Fibroblast of skin of scalp (primary cell): ENCODE measurements at regions not wholly inside any gene's neighbourhood (a gene's known extent, or its start where the extent isn't known, plus 50 kb on each side); places are given as distances from the start of the nearest gene placed in this dataset.
"Not testable (repeated sequence)": the region's sequence is repeated elsewhere in the genome, so short reads cannot be mapped to it uniquely, and the experiment has no call there.

Experiments used
- DNase-seq: peaks from one replicate; pipeline ENCODE4 v3.0.0-alpha.2; 2013

DNA sequence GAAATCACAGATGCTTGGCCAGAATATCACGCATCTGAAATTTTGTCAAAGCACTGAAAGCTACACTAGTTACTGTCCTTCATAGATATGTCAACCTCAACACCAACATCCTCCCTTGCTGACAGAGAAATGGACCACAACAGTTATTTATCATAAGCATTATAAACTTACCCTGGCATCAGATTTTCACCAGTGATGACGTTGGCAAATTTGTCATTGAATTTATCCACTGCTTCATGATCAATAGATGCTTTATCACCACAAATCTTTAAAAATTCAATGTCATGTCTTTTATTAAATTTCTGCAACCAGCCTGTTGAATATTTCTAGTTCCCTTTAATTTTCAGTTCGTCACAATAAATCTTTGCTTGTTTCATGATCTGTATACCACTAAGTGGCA lies 205.7 kb downstream of the GJA1 start:
- no peak for DNase-seq

DNA sequence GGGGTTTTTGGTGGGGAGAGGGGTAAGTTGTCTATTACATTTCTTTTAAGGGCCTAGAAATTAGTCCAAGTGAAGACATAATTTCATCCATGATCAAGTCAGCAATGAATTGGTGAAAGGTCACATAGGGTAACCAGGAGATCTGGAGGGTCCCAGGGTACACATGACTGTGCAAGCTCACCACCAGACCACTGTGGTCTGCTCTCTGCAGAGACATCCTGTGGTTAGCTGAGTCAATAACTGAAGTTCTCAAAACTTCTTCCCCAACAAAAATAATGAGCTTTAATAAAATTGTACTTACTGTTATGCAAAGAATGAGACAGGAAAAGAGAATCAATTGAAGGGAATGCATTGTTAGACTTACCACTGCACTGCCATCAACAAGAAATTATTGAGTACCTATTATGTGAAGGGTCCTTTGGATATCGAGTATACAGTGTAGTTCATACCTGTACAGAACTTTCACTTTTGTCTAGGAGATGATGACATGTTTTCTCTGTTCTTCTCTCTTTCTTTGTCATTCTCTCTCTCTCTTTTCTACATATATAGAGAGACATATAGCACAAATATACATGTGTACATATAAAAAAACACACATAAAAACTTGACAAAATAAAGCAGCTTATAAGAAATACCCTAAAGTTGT lies 209.8 kb downstream of the GJA1 start:
- DNase-seq = peak; percentile 80

DNA sequence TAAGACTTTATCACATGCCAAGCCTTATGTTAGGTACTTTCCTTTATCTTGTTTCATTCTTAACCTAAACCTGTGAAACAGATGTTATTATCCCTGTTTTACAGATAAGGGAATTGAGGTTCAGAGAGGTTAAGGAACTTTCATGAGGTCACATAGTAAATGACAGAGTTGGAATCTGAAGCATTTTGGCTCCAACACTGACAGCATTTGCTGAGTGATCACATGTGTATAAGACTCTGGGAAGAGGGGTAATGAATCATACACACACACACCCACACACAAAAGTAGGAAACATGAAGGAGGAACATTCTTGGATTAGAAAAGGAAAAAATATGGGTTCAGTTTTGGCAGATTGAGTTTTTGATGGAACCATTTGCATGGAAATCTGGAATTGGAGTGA lies 212.5 kb downstream of the GJA1 start:
- peak; percentile 82 for DNase-seq

DNA sequence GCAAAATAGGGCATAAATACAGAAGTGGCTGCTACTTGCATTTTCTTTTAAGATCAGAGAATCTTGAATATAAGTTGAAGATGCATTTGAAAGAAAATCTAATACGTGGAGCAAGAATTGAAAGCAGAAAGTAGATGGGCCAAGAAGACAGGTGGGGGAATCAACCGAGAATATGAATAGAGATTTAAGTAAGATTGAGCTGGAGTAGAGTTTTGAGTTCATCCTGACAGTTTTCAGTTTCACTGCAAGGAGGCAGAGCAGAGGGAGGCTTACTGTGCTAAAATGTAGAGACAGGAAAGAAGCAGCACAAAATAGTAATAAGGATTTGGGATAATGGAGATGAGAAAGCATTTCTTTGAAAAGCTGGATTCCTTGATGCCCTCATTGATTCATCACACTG lies 214.5 kb downstream of the GJA1 start:
- no peak for DNase-seq

DNA sequence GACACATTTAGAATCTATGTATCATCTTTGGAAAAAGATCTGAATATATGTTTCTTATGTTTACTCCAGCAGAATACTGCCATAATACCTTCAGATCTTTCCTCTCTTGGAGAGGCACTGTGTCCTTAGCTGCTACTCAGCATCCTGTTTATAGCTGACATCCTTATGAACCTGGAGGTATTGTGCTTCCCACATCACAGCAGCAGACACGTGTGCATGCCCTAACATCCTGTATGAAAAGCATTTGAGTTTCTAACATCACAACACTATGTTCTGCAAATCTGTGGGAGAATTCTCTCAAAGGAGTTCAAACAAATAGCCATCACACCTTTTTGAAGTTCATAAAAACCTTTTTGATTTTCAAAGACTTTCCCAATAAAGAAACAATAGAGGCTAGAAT lies 216.0 kb downstream of the GJA1 start:
- DNase-seq = no peak

DNA sequence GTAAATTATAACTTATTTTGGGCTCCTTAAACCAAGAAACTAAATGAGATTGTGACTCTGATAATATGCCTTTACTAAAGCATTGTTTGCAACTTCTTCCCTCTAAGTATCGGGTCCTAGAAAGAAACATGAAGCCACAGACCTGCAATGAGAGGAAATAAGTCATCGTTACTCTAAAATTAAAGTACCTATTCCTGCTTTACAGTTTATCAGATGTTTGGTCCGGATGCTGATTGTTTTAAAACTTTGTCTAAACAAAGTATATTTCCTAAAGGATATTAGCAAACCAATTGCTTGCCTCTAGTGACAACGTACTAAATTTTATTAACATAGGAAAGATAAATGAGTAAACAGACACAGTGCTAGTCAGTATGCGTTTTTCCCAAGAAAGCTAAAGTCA lies 216.8 kb downstream of the GJA1 start:
- DNase-seq = no peak

GRCh38 chr6:121652726-121653623 lies 217.5 kb downstream of the GJA1 start:
- DNase-seq = peak; percentile 78

- DNase-seq = no peak
Measured at GRCh38 chr6:121653624-121654008, 218.2 kb downstream of the GJA1 start.

DNA sequence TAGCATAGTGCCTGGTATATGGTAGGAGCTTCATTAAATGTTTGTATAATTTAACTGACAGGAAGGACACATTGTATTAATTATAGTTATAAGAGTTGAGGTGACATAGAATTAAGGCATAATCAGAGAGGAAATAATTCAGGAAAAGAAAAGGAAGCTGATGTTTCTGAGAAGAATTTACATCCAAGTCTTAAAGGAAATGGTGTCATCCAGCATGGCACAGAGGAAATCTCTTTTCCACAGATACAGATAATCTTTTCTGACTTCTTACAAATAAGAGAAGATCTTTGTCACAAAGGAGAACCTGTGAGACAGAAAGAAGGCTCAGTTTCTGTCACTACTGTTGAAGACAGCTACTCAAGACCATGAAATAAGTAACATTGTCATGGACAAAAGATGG lies 222.5 kb downstream of the GJA1 start:
- no peak for DNase-seq

DNA sequence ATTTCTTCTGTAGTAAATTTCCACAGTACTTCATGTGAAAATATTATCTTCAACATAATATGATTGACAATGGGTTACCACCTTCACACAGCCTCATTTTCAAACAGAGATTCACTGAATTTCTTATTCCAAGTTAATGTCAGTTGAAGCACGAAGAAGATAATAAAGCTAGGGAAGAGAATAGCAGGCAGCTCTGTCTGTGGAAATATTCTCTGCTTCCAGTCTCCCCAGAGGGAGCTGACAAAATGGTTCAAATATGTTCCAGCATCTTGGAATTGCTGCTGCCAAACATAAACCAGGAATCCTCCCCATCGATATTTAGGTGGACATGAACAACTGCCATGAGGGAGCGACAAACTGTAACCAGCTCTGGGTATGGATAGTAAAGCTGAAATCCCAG lies 224.8 kb downstream of the GJA1 start:
- DNase-seq = peak; percentile 31

- no peak for DNase-seq
Measured at GRCh38 chr6:121663292-121663810, 227.9 kb downstream of the GJA1 start.

- no peak for DNase-seq
Measured at GRCh38 chr6:121664158-121664557, 228.7 kb downstream of the GJA1 start.

DNA sequence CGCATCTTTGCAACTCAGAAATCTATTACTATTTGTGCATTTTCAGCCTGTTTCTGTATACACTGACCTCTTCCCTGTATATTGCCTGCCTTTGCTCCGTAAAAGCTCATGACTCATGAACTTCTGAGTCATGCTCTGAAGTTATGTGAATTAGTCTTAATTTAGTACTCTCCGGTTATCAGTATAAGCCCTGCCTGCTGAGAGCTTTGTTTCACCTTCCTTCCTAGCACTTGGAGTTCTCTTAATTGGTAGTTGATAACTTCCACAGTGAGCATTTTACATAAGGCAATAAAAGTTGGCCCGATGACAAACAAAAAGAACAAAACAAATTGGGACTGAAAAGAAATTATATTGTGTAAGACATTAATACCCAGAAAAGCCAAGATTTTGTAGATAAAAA lies 231.4 kb downstream of the GJA1 start:
- peak; percentile 80 for DNase-seq

DNA sequence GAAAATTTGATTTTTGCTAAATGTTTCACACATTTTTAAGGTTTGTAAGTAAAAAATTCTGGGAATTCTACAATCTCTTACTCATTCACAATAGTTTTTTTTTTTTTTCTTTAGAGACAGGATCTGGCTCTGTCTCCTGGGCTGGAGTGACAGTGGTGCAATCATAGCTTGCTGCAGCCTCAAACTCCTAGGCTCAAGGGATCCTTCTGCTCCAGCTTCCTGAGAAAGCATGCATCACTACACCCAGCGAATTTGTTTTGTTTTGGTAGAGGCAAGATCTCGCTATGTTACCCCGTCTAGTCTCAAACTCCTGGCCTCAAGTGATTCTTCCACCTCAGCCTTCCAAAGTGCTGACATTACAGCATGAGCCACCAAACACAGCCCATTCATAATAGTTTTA lies 232.8 kb downstream of the GJA1 start:
- DNase-seq = peak; percentile 71

- DNase-seq = peak; percentile 63
Measured at GRCh38 chr6:121670511-121670910, 235.1 kb downstream of the GJA1 start.

DNA sequence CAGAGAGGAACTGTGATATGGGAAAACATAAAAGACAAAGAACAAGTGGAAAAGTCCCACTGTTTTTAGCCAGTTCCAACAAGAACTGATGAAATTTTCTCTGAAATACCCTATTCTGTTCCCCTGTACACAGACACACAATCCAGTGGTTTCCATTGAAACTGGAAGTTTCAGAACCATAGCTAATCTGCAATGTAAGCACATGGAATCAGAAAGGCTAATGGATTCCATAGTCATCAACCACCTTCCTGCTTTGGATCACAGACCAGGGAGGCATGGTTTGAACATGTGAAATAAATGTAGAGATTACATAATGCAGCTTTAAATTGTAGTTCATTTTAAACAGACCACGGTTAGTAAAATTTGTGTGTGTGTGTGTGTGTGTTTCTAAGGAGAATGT lies 242.1 kb downstream of the GJA1 start:
- no peak for DNase-seq

GRCh38 chr6:121678245-121678644 lies 242.8 kb downstream of the GJA1 start:
- no peak for DNase-seq

- DNase-seq = no peak
Measured at GRCh38 chr6:121680058-121680457, 244.6 kb downstream of the GJA1 start.

DNA sequence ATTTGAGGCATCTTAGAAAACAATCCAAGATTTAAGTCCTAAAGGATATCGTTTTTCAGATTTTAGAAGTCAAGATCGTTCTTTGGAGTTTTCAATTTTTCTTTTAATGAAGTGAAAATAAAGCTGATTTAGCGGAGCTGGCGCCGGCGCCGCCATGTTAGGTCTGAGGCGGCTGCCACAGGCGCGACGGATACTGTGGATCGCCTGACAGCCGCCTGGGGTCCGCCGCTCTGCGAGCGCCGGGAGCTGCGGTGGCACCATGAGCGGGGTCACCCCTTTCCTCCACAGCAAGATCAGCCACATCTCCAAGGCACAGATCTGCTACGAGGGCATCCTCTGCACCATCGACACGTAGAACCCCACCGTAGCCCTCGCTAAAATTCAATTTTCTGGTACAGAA lies 247.2 kb downstream of the GJA1 start:
- DNase-seq = no peak

GRCh38 chr6:121685806-121686205 lies 250.4 kb downstream of the GJA1 start:
- not testable (repeated sequence) for DNase-seq

DNA sequence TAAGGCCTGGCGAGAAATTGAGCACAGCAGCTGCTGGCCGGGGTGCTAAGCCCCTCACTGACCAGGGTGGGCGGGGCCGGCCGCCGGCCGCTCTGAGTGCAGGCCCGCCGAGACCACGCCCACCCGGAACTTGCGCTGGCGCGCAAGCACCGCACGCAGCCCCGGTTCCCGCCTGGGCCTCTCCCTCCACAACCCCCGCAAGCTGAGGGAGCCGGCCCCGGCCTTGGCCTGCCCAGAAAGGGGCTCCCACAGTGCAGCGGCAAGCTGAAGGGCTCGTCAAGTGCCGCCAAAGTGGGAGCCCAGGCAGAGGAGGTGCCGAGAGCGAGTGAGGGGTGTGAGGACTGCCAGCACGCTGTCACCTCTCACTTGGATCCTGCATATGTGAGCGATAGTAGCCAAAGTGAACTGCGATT lies 251.2 kb downstream of the GJA1 start:
- no peak for DNase-seq

GRCh38 chr6:121688974-121689373 lies 253.5 kb downstream of the GJA1 start:
- no peak for DNase-seq

- peak; percentile 81 for DNase-seq
Measured at GRCh38 chr6:121691126-121691551, 255.7 kb downstream of the GJA1 start.

DNA sequence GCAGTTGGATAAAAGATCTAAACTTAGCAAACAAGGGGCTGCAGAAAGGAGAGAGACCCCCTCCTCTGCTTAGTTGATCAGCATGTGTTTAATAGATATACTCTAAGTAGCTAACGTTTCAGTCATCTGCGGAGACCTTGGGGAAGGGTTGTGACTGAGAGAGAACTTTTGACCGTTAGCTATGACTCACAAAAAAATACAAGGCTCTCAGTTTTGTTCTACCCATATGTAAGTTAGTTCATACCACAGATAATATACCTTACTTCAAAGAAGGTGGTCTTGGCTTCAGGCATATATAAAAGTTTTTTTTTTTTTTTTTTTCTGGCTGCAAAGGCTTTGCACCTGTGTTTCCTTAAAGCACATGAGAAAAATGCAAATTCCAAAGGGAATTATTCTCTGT lies 258.9 kb downstream of the GJA1 start:
- DNase-seq = peak; percentile 72
